GM19397 (cell line): ENCODE measurements at regions not wholly inside any gene's neighbourhood (a gene's known extent, or its start where the extent isn't known, plus 50 kb on each side); places are given as distances from the start of the nearest gene placed in this dataset.

Experiments used
- ATAC-seq: cut with Tn5 transposase; IDR thresholded peaks from one replicate; pipeline ENCODE4 v1.9.1; 2021; ENCODE audit warnings: mild to moderate bottlenecking, moderate library complexity; ENCODE audit not compliant: unreplicated experiment

- ATAC-seq = no peak
Observed at GRCh38 chr2:81734981-81735380, 1430.4 kb upstream of the LRRTM1 start.

- no peak for ATAC-seq
Observed at GRCh38 chr2:81714817-81715216, 1410.3 kb upstream of the LRRTM1 start.

GRCh38 chr2:81706856-81707255 is 1402.3 kb upstream of the LRRTM1 start:
- ATAC-seq = no peak

- no peak for ATAC-seq
Observed at GRCh38 chr2:81703831-81704230, 1399.3 kb upstream of the LRRTM1 start.

GRCh38 chr2:81692566-81692965 is 1388.0 kb upstream of the LRRTM1 start:
- ATAC-seq = no peak

GRCh38 chr2:81675641-81676040 is 1371.1 kb upstream of the LRRTM1 start:
- ATAC-seq = no peak

GRCh38 chr2:81672923-81673322 is 1368.4 kb upstream of the LRRTM1 start:
- ATAC-seq = no peak

GRCh38 chr2:81672516-81672915 is 1368.0 kb upstream of the LRRTM1 start:
- no peak for ATAC-seq

- no peak for ATAC-seq
Observed at GRCh38 chr2:81670885-81671284, 1366.3 kb upstream of the LRRTM1 start.

GRCh38 chr2:81661081-81661480 is 1356.5 kb upstream of the LRRTM1 start:
- ATAC-seq = no peak

GRCh38 chr2:81658227-81658626 is 1353.7 kb upstream of the LRRTM1 start:
- no peak for ATAC-seq

GRCh38 chr2:81650048-81650971 is 1345.8 kb upstream of the LRRTM1 start:
- no peak for ATAC-seq

- ATAC-seq = no peak
Observed at GRCh38 chr2:81648806-81649205, 1344.3 kb upstream of the LRRTM1 start.

- no peak for ATAC-seq
Observed at GRCh38 chr2:81648370-81648769, 1343.8 kb upstream of the LRRTM1 start.

- no peak for ATAC-seq
Observed at GRCh38 chr2:81647715-81648230, 1343.2 kb upstream of the LRRTM1 start.

- ATAC-seq = no peak
Observed at GRCh38 chr2:81645745-81646301, 1341.3 kb upstream of the LRRTM1 start.

- ATAC-seq = no peak
Observed at GRCh38 chr2:81644189-81644588, 1339.6 kb upstream of the LRRTM1 start.

- ATAC-seq = no peak
Observed at GRCh38 chr2:81624825-81625224, 1320.3 kb upstream of the LRRTM1 start.

GRCh38 chr2:81600088-81600487 is 1295.5 kb upstream of the LRRTM1 start:
- ATAC-seq = no peak

- ATAC-seq = no peak
Observed at GRCh38 chr2:81598453-81598852, 1293.9 kb upstream of the LRRTM1 start.

- no peak for ATAC-seq
Observed at GRCh38 chr2:81589406-81589805, 1284.9 kb upstream of the LRRTM1 start.
